ENCODE measurements at regions not wholly inside any gene's neighbourhood (a gene's known extent, or its start where the extent isn't known, plus 50 kb on each side); places are given as distances from the start of the nearest gene placed in this dataset.

- intact Hi-C loops (cut with micrococcal nuclease; ENCODE audit: unreplicated experiment) = no loop called here
- FAIRE-seq = no peak
- in situ Hi-C loops (cut with MboI) = no loop called here
- no peak overlapping the region for H3K27ac ChIP-seq (ENCODE audit: control insufficient read depth, insufficient read depth)
- ChIA-PET CTCF (interaction anchor here (1.2 kb wide), 1 partner anchor 18 kb away, joined by 4 read pairs; no protein-coding TSS in a partner anchor), SMC1A (ENCODE audit: uncharacterized antibody, unreplicated experiment) (no interaction called here), RAD21 (ENCODE audit: unreplicated experiment) (no interaction called here), POLR2A (no interaction called here)
- TF ChIP-seq RAD21 (IDR thresholded peaks at IDR 0.05; ENCODE audit: insufficient read depth, low read depth, low read length) (no peak), ELK1 (IDR thresholded peaks at IDR 0.05; ENCODE audit: low read depth, low read length) (no peak), MEF2B (IDR thresholded peaks at IDR 0.05; ENCODE audit: partially characterized antibody, poor library complexity, severe bottlenecking) (no peak), CHD4 (IDR thresholded peaks at IDR 0.05) (no peak), ZNF622 (IDR thresholded peaks at IDR 0.05) (no peak), NKRF (conservative IDR thresholded peaks at IDR 0.05) (no peak), ATF7 (IDR thresholded peaks at IDR 0.05; ENCODE audit: low read depth) (no peak), ZBED1 (IDR thresholded peaks at IDR 0.05; ENCODE audit: borderline replicate concordance) (no peak), ZZZ3 (IDR thresholded peaks at IDR 0.05; ENCODE audit: control insufficient read depth, insufficient read length, low read depth) (no peak), EGR1 (IDR thresholded peaks at IDR 0.05; ENCODE audit: borderline replicate concordance in 1 of 2, low read depth in 2 of 2, low read length in 2 of 2) (no peak), TARDBP (IDR thresholded peaks at IDR 0.05; ENCODE audit: borderline replicate concordance) (no peak), BCL3 (IDR thresholded peaks at IDR 0.05; ENCODE audit: borderline replicate concordance, insufficient read depth, low read depth, low read length, poor library complexity, severe bottlenecking) (no peak)
- DNase-seq (ENCODE audit: low read depth, low spot score) = no peak
- H3K4me3 ChIP-seq = no peak overlapping the region
- H3K9me3 ChIP-seq (replicated peaks; ENCODE audit: control insufficient read depth, insufficient read depth, low read length) = no peaks in the 10 kb centered on the region
- H4K20me1 ChIP-seq (ENCODE audit: control insufficient read depth, insufficient read depth) = no peaks in the 10 kb centered on the region
- no peaks in the 10 kb centered on the region for H3K36me3 ChIP-seq (ENCODE audit: control insufficient read depth in 2 of 2, insufficient read depth in 2 of 2, low read length in 1 of 2)
- H3K9ac ChIP-seq (ENCODE audit: control insufficient read depth, insufficient read depth, low read length) = no peak overlapping the region
- H3K27me3 ChIP-seq (replicated peaks in 1 of 2; ENCODE audit: control insufficient read depth in 2 of 2, insufficient read depth in 2 of 2, low read length in 1 of 2) = no peaks in the 10 kb centered on the region
- no peak overlapping the region for H3K4me2 ChIP-seq (ENCODE audit: control insufficient read depth, insufficient read depth)
- BruUV-seq (replicated peaks) = no TSS peak
- H3K79me2 ChIP-seq (ENCODE audit: control insufficient read depth, insufficient read depth, low read length) = no peaks in the 10 kb centered on the region
- no peak overlapping the region for H2AFZ ChIP-seq (ENCODE audit: control insufficient read depth, low read depth, low read length)
- WGBS (ENCODE audit: insufficient coverage, insufficient replicate concordance, low lambda C conversion rate, missing lambda C conversion rate) = 29% methylated on average over 4 of the region's 4 CpGs
- ATAC-seq = no peak
- no peaks in the 10 kb centered on the region for H3K4me1 ChIP-seq (ENCODE audit: control insufficient read depth, insufficient read depth, low read length)
These were observed 406.1 kb upstream of the MEX3C start for GRCh38 chr18:51603551-51603950.

Measured in GM12878 (cell line).